Stimulated activated CD8-positive, alpha-beta memory T cell treated with anti-CD3 and anti-CD28 coated beads, Interleukin-7, amount 100 ng/mL, for 24 hours (primary cell): ENCODE measurements at regions not wholly inside any gene's neighbourhood (a gene's known extent, or its start where the extent isn't known, plus 50 kb on each side); places are given as distances from the start of the nearest gene placed in this dataset.

Experiments
- DNase-seq: peaks from one replicate; pipeline ENCODE4 v3.0.0-alpha.2; 2020; ENCODE audit warnings: low read depth

GRCh38 chr5:82396871-82397514 lies 118.8 kb upstream of the RPS23 start:
- DNase-seq, result no peak

- no peak for DNase-seq
These were observed 118.2 kb upstream of the RPS23 start for GRCh38 chr5:82396396-82396795.

- no peak for DNase-seq
These were observed 115.8 kb upstream of the RPS23 start for GRCh38 chr5:82393951-82394350.

- no peak for DNase-seq
These were observed 111.9 kb upstream of the RPS23 start for GRCh38 chr5:82390088-82390487.

GRCh38 chr5:82389347-82389746 lies 111.2 kb upstream of the RPS23 start:
- no peak for DNase-seq

- no peak for DNase-seq
These were observed 110.0 kb upstream of the RPS23 start for GRCh38 chr5:82388181-82388580.

- no peak for DNase-seq
These were observed 109.6 kb upstream of the RPS23 start for GRCh38 chr5:82387819-82388166.

- no peak for DNase-seq
These were observed 109.1 kb upstream of the RPS23 start for GRCh38 chr5:82387001-82387818.

GRCh38 chr5:82386576-82386975 lies 108.4 kb upstream of the RPS23 start:
- DNase-seq, result no peak

- no peak for DNase-seq
These were observed 106.0 kb upstream of the RPS23 start for GRCh38 chr5:82384034-82384750.

- DNase-seq, result no peak
These were observed 103.4 kb upstream of the RPS23 start for GRCh38 chr5:82381591-82381990.

GRCh38 chr5:82376307-82376706 lies 98.2 kb upstream of the RPS23 start:
- DNase-seq, result no peak

- no peak for DNase-seq
These were observed 97.5 kb upstream of the RPS23 start for GRCh38 chr5:82375488-82376244.

GRCh38 chr5:82374637-82375036 lies 96.5 kb upstream of the RPS23 start:
- no peak for DNase-seq

- DNase-seq, result no peak
These were observed 89.8 kb upstream of the RPS23 start for GRCh38 chr5:82367930-82368329.

GRCh38 chr5:82365744-82366228 lies 87.6 kb upstream of the RPS23 start:
- no peak for DNase-seq

GRCh38 chr5:82365026-82365425 lies 86.9 kb upstream of the RPS23 start:
- no peak for DNase-seq

- no peak for DNase-seq
These were observed 86.3 kb upstream of the RPS23 start for GRCh38 chr5:82364497-82364896.

- DNase-seq, result no peak
These were observed 85.4 kb upstream of the RPS23 start for GRCh38 chr5:82363524-82363923.

- DNase-seq, result no peak
These were observed 84.5 kb upstream of the RPS23 start for GRCh38 chr5:82362636-82363035.

GRCh38 chr5:82360022-82360421 lies 81.9 kb upstream of the RPS23 start:
- no peak for DNase-seq

- no peak for DNase-seq
These were observed 81.1 kb upstream of the RPS23 start for GRCh38 chr5:82359272-82359671.
